ENCODE measurements at regions not wholly inside any gene's neighbourhood (a gene's known extent, or its start where the extent isn't known, plus 50 kb on each side); places are given as distances from the start of the nearest gene placed in this dataset.
"Not testable (repeated sequence)": the region's sequence is repeated elsewhere in the genome, so short reads cannot be mapped to it uniquely, and the experiment has no call there.

DNA sequence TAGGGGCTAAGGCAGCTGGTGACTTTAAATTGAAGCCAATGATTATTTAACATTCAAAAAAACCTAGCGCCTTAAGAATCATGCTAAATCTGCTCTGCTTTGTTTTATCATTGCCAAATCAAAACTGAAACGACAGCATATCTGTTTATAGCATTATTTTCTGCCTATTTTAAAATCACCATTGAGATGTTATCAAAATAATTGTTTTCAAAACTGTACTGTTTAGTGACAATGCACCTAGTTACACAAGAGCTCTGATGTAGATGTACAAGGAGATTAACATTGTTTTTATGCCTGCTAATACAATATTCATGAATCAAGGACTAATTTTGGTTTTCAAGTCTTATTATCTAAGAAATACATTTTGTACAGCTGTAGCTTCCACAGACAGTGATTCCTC lies 1521.3 kb downstream of the AMY1C start:
- DNase-seq (ENCODE audit: low spot score, unreplicated experiment), result no peak
- no peak overlapping the region for H3K27ac Mint-ChIP-seq
- H3K27me3 Mint-ChIP-seq, result no peaks in the 10 kb centered on the region
- H3K4me3 Mint-ChIP-seq (ENCODE audit: low read depth), result no peak overlapping the region
- TF ChIP-seq, protein P1, sequence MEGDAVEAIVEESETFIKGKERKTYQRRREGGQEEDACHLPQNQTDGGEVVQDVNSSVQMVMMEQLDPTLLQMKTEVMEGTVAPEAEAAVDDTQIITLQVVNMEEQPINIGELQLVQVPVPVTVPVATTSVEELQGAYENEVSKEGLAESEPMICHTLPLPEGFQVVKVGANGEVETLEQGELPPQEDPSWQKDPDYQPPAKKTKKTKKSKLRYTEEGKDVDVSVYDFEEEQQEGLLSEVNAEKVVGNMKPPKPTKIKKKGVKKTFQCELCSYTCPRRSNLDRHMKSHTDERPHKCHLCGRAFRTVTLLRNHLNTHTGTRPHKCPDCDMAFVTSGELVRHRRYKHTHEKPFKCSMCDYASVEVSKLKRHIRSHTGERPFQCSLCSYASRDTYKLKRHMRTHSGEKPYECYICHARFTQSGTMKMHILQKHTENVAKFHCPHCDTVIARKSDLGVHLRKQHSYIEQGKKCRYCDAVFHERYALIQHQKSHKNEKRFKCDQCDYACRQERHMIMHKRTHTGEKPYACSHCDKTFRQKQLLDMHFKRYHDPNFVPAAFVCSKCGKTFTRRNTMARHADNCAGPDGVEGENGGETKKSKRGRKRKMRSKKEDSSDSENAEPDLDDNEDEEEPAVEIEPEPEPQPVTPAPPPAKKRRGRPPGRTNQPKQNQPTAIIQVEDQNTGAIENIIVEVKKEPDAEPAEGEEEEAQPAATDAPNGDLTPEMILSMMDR (IDR thresholded peaks at IDR 0.05; ENCODE audit: unreplicated experiment), result no peak
- H3K9me3 Mint-ChIP-seq (ENCODE audit: low read depth), result peaks cover 13% of the 10 kb centered on the region
- H3K4me1 Mint-ChIP-seq (ENCODE audit: low read depth), result no peaks in the 10 kb centered on the region
- H3K36me3 Mint-ChIP-seq (ENCODE audit: insufficient read depth), result no peaks in the 10 kb centered on the region

DNA sequence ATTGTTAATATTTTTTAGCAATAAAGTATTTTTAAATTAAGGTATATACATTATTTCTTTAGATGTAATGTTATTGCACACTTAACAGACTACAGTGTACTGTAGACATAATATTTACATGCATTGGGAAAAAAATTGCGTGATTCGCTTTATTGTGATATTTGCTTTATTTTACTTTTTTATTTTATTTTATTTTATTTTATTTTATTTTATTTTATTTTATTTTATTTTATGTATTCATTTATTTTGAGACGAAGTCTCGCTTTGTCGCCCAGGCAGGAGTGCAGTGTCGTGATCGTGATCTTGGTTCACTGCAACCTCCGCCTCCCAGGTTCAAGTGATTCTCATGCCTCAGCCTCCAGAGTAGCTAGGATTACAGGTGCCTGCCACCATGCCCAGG lies 1522.7 kb downstream of the AMY1C start:
- DNase-seq (ENCODE audit: low spot score, unreplicated experiment); H3K4me3 Mint-ChIP-seq (ENCODE audit: low read depth): not testable (repeated sequence)

DNA sequence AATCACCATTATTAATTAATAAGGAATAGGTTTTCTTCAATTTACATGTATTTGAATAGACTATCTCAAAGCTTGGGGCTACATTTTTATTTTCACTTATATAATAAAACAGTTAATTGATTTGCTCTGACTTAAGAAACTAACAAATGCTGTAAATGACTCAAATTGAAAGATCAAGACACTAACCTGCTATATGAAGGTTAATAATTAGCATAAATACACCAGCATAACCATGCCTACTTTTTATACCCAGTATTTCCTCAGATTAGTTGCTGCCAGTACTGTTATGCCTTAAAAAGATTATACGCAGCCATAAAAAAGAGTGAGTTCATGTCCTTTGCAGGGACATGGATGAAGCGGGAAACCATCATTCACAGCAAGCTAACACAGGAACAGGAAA lies 1545.1 kb downstream of the AMY1C start:
- Mint-ChIP-seq H3K27ac (no peak overlapping the region), H3K4me1 (ENCODE audit: low read depth) (no peaks in the 10 kb centered on the region), H3K9me3 (ENCODE audit: low read depth) (peaks cover 14% of the 10 kb centered on the region), H3K27me3 (no peaks in the 10 kb centered on the region), H3K4me3 (ENCODE audit: low read depth) (no peak overlapping the region), H3K36me3 (ENCODE audit: insufficient read depth) (no peaks in the 10 kb centered on the region)
- TF ChIP-seq, protein P1 (IDR thresholded peaks at IDR 0.05; ENCODE audit: unreplicated experiment), result no peak
- no peak for DNase-seq (ENCODE audit: low spot score, unreplicated experiment)

More for the DNA sequence above, 1522.7 kb downstream of the AMY1C start:
- H3K27ac Mint-ChIP-seq; H3K4me1 Mint-ChIP-seq (ENCODE audit: low read depth); H3K27me3 Mint-ChIP-seq; H3K36me3 Mint-ChIP-seq (ENCODE audit: insufficient read depth): not testable (repeated sequence)
- peaks cover 13% of the 10 kb centered on the region for H3K9me3 Mint-ChIP-seq (ENCODE audit: low read depth)

DNA sequence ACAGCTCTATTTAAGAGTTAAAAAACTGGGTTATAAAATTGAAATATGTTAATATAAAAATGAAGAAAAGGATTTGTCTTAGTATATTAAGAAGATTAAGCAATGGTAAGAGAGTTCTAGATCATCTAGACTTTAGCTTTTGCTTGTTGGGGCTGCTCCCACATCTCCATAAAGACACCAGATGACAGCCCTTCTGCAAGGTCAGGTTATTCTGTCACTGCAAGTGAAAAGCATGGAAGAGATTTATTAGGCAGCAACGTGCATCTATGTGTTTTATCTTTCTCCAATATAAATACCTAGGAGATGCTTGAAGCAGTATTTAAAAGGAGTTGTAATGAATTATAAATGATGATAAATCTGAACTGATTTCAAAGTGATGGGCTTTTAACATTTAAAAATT lies 1560.4 kb downstream of the AMY1C start:
- Mint-ChIP-seq H3K4me1 (ENCODE audit: low read depth) (no peaks in the 10 kb centered on the region), H3K4me3 (ENCODE audit: low read depth) (no peak overlapping the region), H3K36me3 (ENCODE audit: insufficient read depth) (no peaks in the 10 kb centered on the region), H3K27me3 (no peaks in the 10 kb centered on the region), H3K27ac (no peak overlapping the region), H3K9me3 (ENCODE audit: low read depth) (no peaks in the 10 kb centered on the region)
- TF ChIP-seq, protein P1 (IDR thresholded peaks at IDR 0.05; ENCODE audit: unreplicated experiment), result no peak
- no peak for DNase-seq (ENCODE audit: low spot score, unreplicated experiment)

DNA sequence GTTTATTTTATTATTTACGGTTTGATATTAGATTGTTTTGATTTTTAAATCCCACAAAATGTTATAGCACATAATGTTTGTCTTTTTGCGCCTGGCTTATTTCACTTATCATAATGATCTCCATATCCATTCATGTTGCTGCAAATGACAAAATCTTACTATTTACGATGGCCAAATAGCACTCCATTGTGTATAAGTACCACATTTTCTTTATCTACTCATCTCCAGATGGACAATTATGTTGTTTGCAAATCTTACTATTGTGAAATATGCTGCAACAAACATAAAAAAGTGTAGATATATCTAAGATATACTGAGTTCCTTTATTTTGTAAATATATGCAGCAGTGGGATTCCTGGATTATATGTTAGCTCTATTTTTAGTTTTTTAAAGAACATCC lies 1568.3 kb downstream of the AMY1C start:
- peaks cover 14% of the 10 kb centered on the region for H3K9me3 Mint-ChIP-seq (ENCODE audit: low read depth)
- no peak for DNase-seq (ENCODE audit: low spot score, unreplicated experiment)
- H3K27ac Mint-ChIP-seq, result no peak overlapping the region
- H3K4me3 Mint-ChIP-seq (ENCODE audit: low read depth), result no peak overlapping the region
- H3K36me3 Mint-ChIP-seq (ENCODE audit: insufficient read depth), result peaks cover 2% of the 10 kb centered on the region
- no peaks in the 10 kb centered on the region for H3K4me1 Mint-ChIP-seq (ENCODE audit: low read depth)
- H3K27me3 Mint-ChIP-seq, result no peaks in the 10 kb centered on the region
- TF ChIP-seq, protein P1 (IDR thresholded peaks at IDR 0.05; ENCODE audit: unreplicated experiment), result no peak

DNA sequence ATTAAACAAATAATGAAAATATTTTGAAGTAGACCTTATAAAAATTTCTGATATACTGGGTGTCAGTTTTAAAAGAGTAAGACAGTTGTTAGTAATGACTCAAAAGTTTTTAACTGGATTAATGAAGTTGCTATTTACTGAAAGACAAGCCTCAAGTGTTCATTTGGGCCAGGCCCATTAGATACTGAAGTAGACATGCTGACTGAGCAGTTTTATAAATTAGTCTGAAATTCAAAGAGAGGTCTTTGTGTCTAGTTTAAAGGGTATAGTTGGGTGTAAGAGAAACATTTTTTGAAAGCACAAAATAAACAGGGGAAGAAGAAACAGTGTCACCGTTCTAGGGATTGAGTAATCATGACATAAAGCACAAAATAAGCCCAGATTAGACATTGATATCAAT lies 1577.2 kb downstream of the AMY1C start:
- Mint-ChIP-seq H3K27me3 (no peaks in the 10 kb centered on the region), H3K9me3 (ENCODE audit: low read depth) (no peaks in the 10 kb centered on the region), H3K27ac (no peak overlapping the region), H3K4me1 (ENCODE audit: low read depth) (peaks cover 5% of the 10 kb centered on the region), H3K4me3 (ENCODE audit: low read depth) (no peak overlapping the region), H3K36me3 (ENCODE audit: insufficient read depth) (no peaks in the 10 kb centered on the region)
- TF ChIP-seq, protein P1 (IDR thresholded peaks at IDR 0.05; ENCODE audit: unreplicated experiment), result no peak
- DNase-seq (ENCODE audit: low spot score, unreplicated experiment), result no peak

Data from progenitor cell of endocrine pancreas (in vitro differentiated cells).